K562 (cell line): ENCODE measurements at regions not wholly inside any gene's neighbourhood (a gene's known extent, or its start where the extent isn't known, plus 50 kb on each side); places are given as distances from the start of the nearest gene placed in this dataset.

ENCODE experiments used
- BRCA1 ChIP-seq, 2 experiments: fragments of 450-650 bp in 1 of 2; sonication (generic) in 1 of 2; formaldehyde crosslinking in 1 of 2; IDR thresholded peaks; 2 replicates each; pipeline versions ENCODE4 v1.5.0 to v1.6.1; 2017 to 2020; ENCODE audit warnings: mild to moderate bottlenecking in 1 of 2, missing genetic modification reagents in 1 of 2
- CBX2 ChIP-seq: fragments of 200-600 bp; sonication (generic); IDR thresholded peaks from one replicate; pipeline ENCODE4 v1.6.1; 2012; ENCODE audit warnings: mild to moderate bottlenecking, low read length, inconsistent platforms; ENCODE audit not compliant: insufficient read depth, poor library complexity, severe bottlenecking
- EZH2 ChIP-seq: IDR thresholded peaks from 2 replicates; pipeline ENCODE4 v1.6.1; 2012; ENCODE audit warnings: low read depth, mild to moderate bottlenecking, inconsistent platforms, low read length, borderline replicate concordance
- MAFK ChIP-seq: IDR thresholded peaks from 2 replicates; pipeline ENCODE4 v1.6.1; 2011; ENCODE audit warnings: low read length, improper control_type of control experiment
- MXI1 ChIP-seq: IDR thresholded peaks from 2 replicates; pipeline ENCODE4 v1.6.1; 2011; ENCODE audit warnings: low read depth, mild to moderate bottlenecking, improper control_type of control experiment, low read length
- NCOA1 ChIP-seq: fragments of 450-650 bp; IDR thresholded peaks from 2 replicates; pipeline ENCODE4 v1.6.1; 2016; ENCODE audit warnings: low read depth
- NR1H2 ChIP-seq: sonication (generic); formaldehyde crosslinking; IDR thresholded peaks from 2 replicates; pipeline ENCODE4 v1.4.0; 2020; ENCODE audit warnings: mild to moderate bottlenecking, missing genetic modification reagents
- SMAD1 ChIP-seq: fragments of 150-350 bp; IDR thresholded peaks from 2 replicates; pipeline ENCODE4 v1.6.1; 2014; ENCODE audit warnings: low read length, low read depth; ENCODE audit not compliant: partially characterized antibody
- TF ChIP-seq, protein P1 (sequence below): sonication (generic); formaldehyde crosslinking; IDR thresholded peaks from 2 replicates; pipeline ENCODE4 v1.8.1; 2022; ENCODE audit warnings: missing genetic modification reagents
- TF ChIP-seq, protein P2 (sequence below), 3 experiments: IDR thresholded peaks in 2 of 3; conservative IDR thresholded peaks in 1 of 3; 2 replicates each; pipeline ENCODE4 v1.5.1; 2011 to 2012; ENCODE audit warnings: low read length in 3 of 3, mild to moderate bottlenecking in 3 of 3, control low read depth in 2 of 3, improper control_type of control experiment in 1 of 3, inconsistent platforms in 1 of 3, low read depth in 1 of 3, mixed read lengths in 1 of 3, moderate library complexity in 1 of 3; ENCODE audit not compliant: insufficient read depth in 2 of 3
- TF ChIP-seq, protein P3 (sequence below): fragments of 450-650 bp; IDR thresholded peaks from 2 replicates; pipeline ENCODE4 v1.6.1; 2016; ENCODE audit warnings: missing biosample characterization, missing genetic modification characterization

DNA sequence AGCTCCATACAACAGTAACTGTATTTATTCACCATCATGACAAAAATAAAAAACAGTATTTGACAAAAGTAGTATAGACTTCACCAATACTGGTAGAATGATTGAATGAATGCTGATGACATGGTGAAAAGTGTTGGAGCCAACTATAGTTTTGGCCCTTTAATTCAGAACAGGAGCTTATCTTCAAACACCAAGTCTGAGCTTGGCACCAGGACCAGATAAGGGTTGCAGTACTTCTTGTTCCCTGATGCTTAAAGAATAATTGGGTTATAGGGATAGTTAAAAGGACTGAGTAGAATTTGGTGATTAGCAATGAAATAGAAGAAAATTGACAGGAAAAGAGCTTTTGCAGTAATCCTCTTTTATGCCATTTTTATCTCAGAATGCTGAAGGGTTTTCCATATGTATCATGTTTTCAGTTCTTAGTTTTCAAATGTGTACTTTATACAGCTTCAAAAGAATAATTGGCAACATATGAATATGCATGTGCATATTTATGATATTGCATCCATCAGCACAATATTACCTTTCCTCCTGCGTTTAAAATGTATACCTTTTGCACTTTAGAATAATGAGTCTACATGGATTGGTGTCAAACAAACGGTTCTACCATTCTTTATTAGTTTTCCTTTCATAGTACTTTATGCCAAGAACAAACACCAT, 214.2 kb upstream of the ARHGAP42 start:
- TF ChIP-seq, protein P1, sequence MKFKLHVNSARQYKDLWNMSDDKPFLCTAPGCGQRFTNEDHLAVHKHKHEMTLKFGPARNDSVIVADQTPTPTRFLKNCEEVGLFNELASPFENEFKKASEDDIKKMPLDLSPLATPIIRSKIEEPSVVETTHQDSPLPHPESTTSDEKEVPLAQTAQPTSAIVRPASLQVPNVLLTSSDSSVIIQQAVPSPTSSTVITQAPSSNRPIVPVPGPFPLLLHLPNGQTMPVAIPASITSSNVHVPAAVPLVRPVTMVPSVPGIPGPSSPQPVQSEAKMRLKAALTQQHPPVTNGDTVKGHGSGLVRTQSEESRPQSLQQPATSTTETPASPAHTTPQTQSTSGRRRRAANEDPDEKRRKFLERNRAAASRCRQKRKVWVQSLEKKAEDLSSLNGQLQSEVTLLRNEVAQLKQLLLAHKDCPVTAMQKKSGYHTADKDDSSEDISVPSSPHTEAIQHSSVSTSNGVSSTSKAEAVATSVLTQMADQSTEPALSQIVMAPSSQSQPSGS (CRISPR knock-in tag) = no peak
- TF ChIP-seq, protein P2, sequence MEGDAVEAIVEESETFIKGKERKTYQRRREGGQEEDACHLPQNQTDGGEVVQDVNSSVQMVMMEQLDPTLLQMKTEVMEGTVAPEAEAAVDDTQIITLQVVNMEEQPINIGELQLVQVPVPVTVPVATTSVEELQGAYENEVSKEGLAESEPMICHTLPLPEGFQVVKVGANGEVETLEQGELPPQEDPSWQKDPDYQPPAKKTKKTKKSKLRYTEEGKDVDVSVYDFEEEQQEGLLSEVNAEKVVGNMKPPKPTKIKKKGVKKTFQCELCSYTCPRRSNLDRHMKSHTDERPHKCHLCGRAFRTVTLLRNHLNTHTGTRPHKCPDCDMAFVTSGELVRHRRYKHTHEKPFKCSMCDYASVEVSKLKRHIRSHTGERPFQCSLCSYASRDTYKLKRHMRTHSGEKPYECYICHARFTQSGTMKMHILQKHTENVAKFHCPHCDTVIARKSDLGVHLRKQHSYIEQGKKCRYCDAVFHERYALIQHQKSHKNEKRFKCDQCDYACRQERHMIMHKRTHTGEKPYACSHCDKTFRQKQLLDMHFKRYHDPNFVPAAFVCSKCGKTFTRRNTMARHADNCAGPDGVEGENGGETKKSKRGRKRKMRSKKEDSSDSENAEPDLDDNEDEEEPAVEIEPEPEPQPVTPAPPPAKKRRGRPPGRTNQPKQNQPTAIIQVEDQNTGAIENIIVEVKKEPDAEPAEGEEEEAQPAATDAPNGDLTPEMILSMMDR (IDR thresholded peaks at IDR 0.05 in 2 of 3, conservative IDR thresholded peaks at IDR 0.05 in 1 of 3; ENCODE audit: insufficient read depth in 2 of 3, low read depth in 1 of 3, low read length in 3 of 3) = no peak
- TF ChIP-seq NR1H2 (no peak), BRCA1 (IDR thresholded peaks at IDR 0.05) (no peak), BRCA1 (CRISPR knock-in tag; IDR thresholded peaks at IDR 0.05) (no peak), MXI1 (no peak), CBX2 (no peak), EZH2 (no peak), MAFK (no peak), SMAD1 (no peak), NCOA1 (no peak)
- TF ChIP-seq, protein P3, sequence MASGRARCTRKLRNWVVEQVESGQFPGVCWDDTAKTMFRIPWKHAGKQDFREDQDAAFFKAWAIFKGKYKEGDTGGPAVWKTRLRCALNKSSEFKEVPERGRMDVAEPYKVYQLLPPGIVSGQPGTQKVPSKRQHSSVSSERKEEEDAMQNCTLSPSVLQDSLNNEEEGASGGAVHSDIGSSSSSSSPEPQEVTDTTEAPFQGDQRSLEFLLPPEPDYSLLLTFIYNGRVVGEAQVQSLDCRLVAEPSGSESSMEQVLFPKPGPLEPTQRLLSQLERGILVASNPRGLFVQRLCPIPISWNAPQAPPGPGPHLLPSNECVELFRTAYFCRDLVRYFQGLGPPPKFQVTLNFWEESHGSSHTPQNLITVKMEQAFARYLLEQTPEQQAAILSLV (tag) = no peak
